K562 (cell line): ENCODE measurements at regions not wholly inside any gene's neighbourhood (a gene's known extent, or its start where the extent isn't known, plus 50 kb on each side); places are given as distances from the start of the nearest gene placed in this dataset.

Source experiments
- ATAC-seq: fragments of 200-7000 bp; cut with Tn5 transposase; 3 replicates; pipeline ENCODE4 v1.9.1; 2020; ENCODE audit warnings: moderate library complexity
- BruUV-seq: library from RNA; stranded (reverse); fragments of 400-500 nt; replicated peaks from 2 replicates; lab custom pipeline; 2021; lab: Mats Ljungman, UMichigan
- CTCF ChIA-PET: fragments of 300-600 bp; formaldehyde crosslinking; extraction: SDS; loops from one replicate; lab custom pipeline; 2021; ENCODE audit warnings: low intra/inter-chr PET ratio; lab: Yijun Ruan, JAX
- POLR2A ChIA-PET: fragments of 300-600, 350-650 bp; sonication (Branson Sonifier 250); formaldehyde crosslinking; extraction: SDS; loops from one replicate; lab custom pipeline; 2021; ENCODE audit warnings: antibody characterized with exemption, inconsistent platforms; lab: Yijun Ruan, JAX
- DNase-seq, 4 experiments: peaks; one replicate each; pipeline versions ENCODE4 v3.0.0 to v3.0.0-alpha.2; 2011 to 2018; ENCODE audit warnings: low spot score in 3 of 4, mixed read lengths in 3 of 4; ENCODE audit errors: extremely low read depth in 1 of 4
- FAIRE-seq: peaks from 2 replicates; lab custom pipeline; 2011; peaks lifted over from hg19 to GRCh38; lab: Jason Lieb, UNC
- H2AFZ ChIP-seq: 2 replicates; pipeline ENCODE4 v1.6.0; 2011; ENCODE audit warnings: low read depth, low read length, control low read depth, inconsistent platforms
- H3K27ac ChIP-seq: fragments of 200-600 bp; 3 replicates; pipeline ENCODE4 v1.8.0; 2011; ENCODE audit warnings: low read depth, mild to moderate bottlenecking, control low read depth, inconsistent platforms, low read length, moderate library complexity, mixed read lengths; ENCODE audit errors: extremely low read depth
- H3K27me3 ChIP-seq, 2 experiments: fragments of 300-600 bp in 1 of 2; 2 replicates in 1 of 2; 3 replicates in 1 of 2; pipeline versions ENCODE4 v1.6.0 to v1.8.0; 2011; ENCODE audit warnings: inconsistent platforms in 2 of 2, low read length in 2 of 2, mild to moderate bottlenecking in 1 of 2, mixed read lengths in 1 of 2, moderate library complexity in 1 of 2; ENCODE audit not compliant: control insufficient read depth in 2 of 2, insufficient read depth in 2 of 2
- H3K36me3 ChIP-seq: fragments of 300-600 bp; 3 replicates; pipeline ENCODE4 v1.8.0; 2011; ENCODE audit warnings: mild to moderate bottlenecking, low read length, inconsistent platforms; ENCODE audit not compliant: control insufficient read depth, insufficient read depth
- H3K4me1 ChIP-seq, 2 experiments: fragments of 200-600 bp in 1 of 2; replicated peaks in 1 of 2; 2 replicates in 1 of 2; 3 replicates in 1 of 2; pipeline versions ENCODE4 v1.5.1 to v1.8.0; 2011; ENCODE audit warnings: inconsistent platforms in 2 of 2, low read length in 2 of 2, mild to moderate bottlenecking in 1 of 2, mixed read lengths in 1 of 2, moderate library complexity in 1 of 2; ENCODE audit not compliant: control insufficient read depth in 2 of 2, insufficient read depth in 2 of 2
- H3K4me2 ChIP-seq: 2 replicates; pipeline ENCODE4 v1.6.1; 2011; ENCODE audit warnings: low read length, control low read depth, inconsistent platforms, mixed read lengths; ENCODE audit not compliant: insufficient read depth
- H3K4me3 ChIP-seq: fragments of 200-600 bp; sonication (generic), shearing (Covaris generic); 2 replicates; pipeline ENCODE4 v1.5.1; 2016; ENCODE audit warnings: control low read depth, inconsistent platforms
- H3K79me2 ChIP-seq: fragments of 200-600 bp; 3 replicates; pipeline ENCODE4 v1.8.0; 2011; ENCODE audit warnings: low read length, inconsistent platforms; ENCODE audit not compliant: control insufficient read depth, insufficient read depth
- H3K9ac ChIP-seq, 2 experiments: 2 replicates each; pipeline versions ENCODE4 v1.6.0 to v1.6.1; 2011; ENCODE audit warnings: low read depth in 2 of 2, low read length in 2 of 2, control low read depth in 1 of 2, inconsistent platforms in 1 of 2, mild to moderate bottlenecking in 1 of 2, mixed read lengths in 1 of 2; ENCODE audit not compliant: insufficient read depth in 1 of 2
- H3K9me1 ChIP-seq: one replicate; pipeline ENCODE4 v1.6.0; 2011; ENCODE audit warnings: inconsistent platforms, mild to moderate bottlenecking, low read length, moderate library complexity; ENCODE audit not compliant: control insufficient read depth, insufficient read depth
- H3K9me3 ChIP-seq: replicated peaks from 2 replicates; pipeline ENCODE4 v1.5.1; 2011; ENCODE audit warnings: low read depth, low read length, inconsistent platforms; ENCODE audit not compliant: control insufficient read depth, insufficient read depth
- H4K20me1 ChIP-seq: replicated peaks from 2 replicates; pipeline ENCODE4 v1.6.1; 2011; ENCODE audit warnings: low read length, inconsistent platforms, mixed read lengths; ENCODE audit not compliant: control insufficient read depth, insufficient read depth
- BCOR ChIP-seq: fragments of 450-650 bp; IDR thresholded peaks from 2 replicates; pipeline ENCODE4 v1.6.1; 2016
- FOSL1 ChIP-seq: fragments of 200-800 bp; sonication (Bioruptor generic); conservative IDR thresholded peaks from 2 replicates; pipeline ENCODE4 v1.6.1; 2016; ENCODE audit warnings: missing genetic modification characterization, missing compliant biosample characterization
- HCFC1 ChIP-seq: IDR thresholded peaks from 2 replicates; pipeline ENCODE4 v1.6.1; 2012; ENCODE audit warnings: low read depth, low read length, improper control_type of control experiment
- SIX5 ChIP-seq, 2 experiments: IDR thresholded peaks; 2 replicates each; pipeline ENCODE4 v1.6.1; 2011; ENCODE audit warnings: low read length in 2 of 2, borderline replicate concordance in 1 of 2, low read depth in 1 of 2, mild to moderate bottlenecking in 1 of 2, moderate library complexity in 1 of 2; ENCODE audit not compliant: insufficient read depth in 1 of 2
- ZNF143 ChIP-seq: sonication (generic); formaldehyde crosslinking; IDR thresholded peaks from 2 replicates; pipeline ENCODE4 v1.9.0; 2022; ENCODE audit warnings: mild to moderate bottlenecking, missing genetic modification reagents
- ZNF3 ChIP-seq: fragments of 250-450 bp; sonication (Bioruptor Pico); IDR thresholded peaks from 2 replicates; pipeline ENCODE4 v1.5.0; 2021; ENCODE audit warnings: mild to moderate bottlenecking, moderate library complexity
- WGBS: fragments of 100-300 bp; shearing (Covaris generic); methylation state at CpG from one replicate; pipeline ENCODE4 v1.1.6; 2016; ENCODE audit warnings: low coverage, mixed read lengths; ENCODE audit not compliant: insufficient coverage; ENCODE audit errors: missing lambda C conversion rate; 5-methylcytosine and 5-hydroxymethylcytosine counted together
- in situ Hi-C: fragments of 300-500 bp; cut with MboI; formaldehyde crosslinking; loops from 4 replicates; pipeline ENCODE4 v1.15.0; 2018; ENCODE audit warnings: inconsistent platforms, mixed read lengths
- intact Hi-C: fragments of 100-400 bp; cut with micrococcal nuclease; formaldehyde crosslinking; loops from 2 replicates; pipeline ENCODE4 v1.14.2; 2022
- TF ChIP-seq, protein P1 (sequence below): fragments of 450-650 bp; IDR thresholded peaks from 2 replicates; pipeline ENCODE4 v1.6.1; 2018; ENCODE audit not compliant: partially characterized antibody
- TF ChIP-seq, protein P2 (sequence below): fragments of 250-450 bp; sonication (Bioruptor Pico); IDR thresholded peaks from 2 replicates; pipeline ENCODE4 v1.4.0; 2020; ENCODE audit warnings: mild to moderate bottlenecking

DNA sequence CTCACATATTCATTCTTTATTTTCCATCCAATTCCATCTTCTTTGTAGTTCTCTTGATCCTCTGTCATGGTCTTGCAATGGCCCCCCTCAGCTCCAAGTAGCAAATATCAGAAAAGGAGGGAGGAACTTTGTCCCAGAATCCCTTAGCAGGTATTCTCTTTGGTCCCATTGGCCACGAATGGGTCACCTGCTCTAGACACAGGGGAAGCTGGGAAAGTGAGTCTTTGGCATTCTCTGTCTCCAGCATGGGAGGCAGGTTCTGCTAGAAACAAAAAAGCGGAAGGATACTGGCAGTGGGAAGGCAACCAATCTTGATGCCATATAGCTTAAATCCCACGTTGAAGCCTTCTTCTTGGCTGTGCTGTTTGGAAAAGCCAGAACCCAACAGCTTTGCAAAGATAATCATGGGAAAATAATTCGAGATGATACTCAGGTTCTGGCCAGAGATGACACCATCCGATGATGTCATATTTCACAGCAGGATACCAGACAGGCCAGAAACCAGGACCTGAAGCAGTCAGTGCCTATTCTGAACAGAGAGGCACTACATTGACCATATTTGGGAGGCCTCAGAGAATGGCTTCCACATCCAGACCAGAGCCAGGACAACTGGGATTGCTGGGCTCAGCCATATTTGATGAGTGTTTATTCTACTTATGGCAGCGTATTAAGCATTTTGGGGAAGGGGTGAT is 110.4 kb upstream of the ATXN3L start (continued):
- TF ChIP-seq ZNF3 (CRISPR knock-in tag) (no peak), HCFC1 (peak; percentile 74), SIX5 (IDR thresholded peaks at IDR 0.05; ENCODE audit: borderline replicate concordance in 1 of 2, insufficient read depth in 1 of 2, low read depth in 1 of 2, low read length in 2 of 2) (peak; percentile 21 to 25; a peak in 1 of 4 replicates), ZNF143 (CRISPR knock-in tag) (peak; percentile 66)

DNA sequence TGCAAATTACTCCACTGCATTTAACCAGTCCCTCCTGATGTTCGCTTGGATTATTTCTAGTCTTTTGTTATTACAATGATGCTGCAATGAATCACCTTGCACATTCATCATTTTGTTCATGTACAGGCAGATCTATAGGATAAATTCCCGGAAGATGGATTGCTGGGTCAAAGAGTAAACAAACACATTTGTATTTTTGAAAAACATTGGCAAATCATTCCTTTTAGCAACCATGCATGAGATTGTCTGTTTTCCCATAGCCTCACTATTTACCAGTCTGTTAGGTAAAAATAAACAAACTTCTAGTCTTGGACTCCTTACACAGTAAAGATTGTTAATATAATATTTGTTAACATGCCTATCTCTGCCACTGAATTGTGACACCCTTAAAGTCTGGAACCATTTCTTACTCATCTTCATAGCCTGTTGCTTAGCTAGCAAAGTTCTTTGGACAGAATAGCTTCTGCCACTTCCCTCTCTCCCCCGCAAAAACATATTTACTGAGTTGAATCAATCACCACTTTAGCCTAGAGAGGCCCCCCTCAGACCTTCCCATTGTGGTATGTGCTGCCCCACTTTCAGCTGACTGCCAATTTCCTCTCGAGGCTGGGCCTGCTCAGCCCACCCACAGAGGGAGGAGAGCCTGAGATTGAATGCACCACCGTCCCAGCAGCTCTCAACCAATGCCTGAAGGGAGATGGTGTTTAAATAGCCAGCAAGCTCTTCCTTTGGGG is 108.4 kb upstream of the ATXN3L start:
- no peaks in the 10 kb centered on the region for H4K20me1 ChIP-seq
- no peak overlapping the region for H3K27ac ChIP-seq
- H3K9me3 ChIP-seq = no peaks in the 10 kb centered on the region
- no peaks in the 10 kb centered on the region for H3K36me3 ChIP-seq
- peaks cover 0 to 7% of the 10 kb centered on the region in 2 experiments; a peak in 3 of 5 replicates for H3K4me1 ChIP-seq
- no peak overlapping the region for H3K4me2 ChIP-seq
- no peaks in the 10 kb centered on the region for H3K79me2 ChIP-seq
- no peaks in the 10 kb centered on the region for H3K9me1 ChIP-seq
- H2AFZ ChIP-seq = no peak overlapping the region
- in situ Hi-C loops (no loop called here), intact Hi-C loops (no loop called here)
- POLR2A ChIA-PET = interaction anchor here (0.7 to 1.3 kb wide), 4 partner anchors 26 to 506 kb away, joined by 3 to 4 read pairs (median 3); partner anchors contain the start of gene TMSB4X
- DNase-seq (no peak), FAIRE-seq (no peak)
- BruUV-seq = no TSS peak
- no peak overlapping the region for H3K4me3 ChIP-seq
- TF ChIP-seq, protein P1, sequence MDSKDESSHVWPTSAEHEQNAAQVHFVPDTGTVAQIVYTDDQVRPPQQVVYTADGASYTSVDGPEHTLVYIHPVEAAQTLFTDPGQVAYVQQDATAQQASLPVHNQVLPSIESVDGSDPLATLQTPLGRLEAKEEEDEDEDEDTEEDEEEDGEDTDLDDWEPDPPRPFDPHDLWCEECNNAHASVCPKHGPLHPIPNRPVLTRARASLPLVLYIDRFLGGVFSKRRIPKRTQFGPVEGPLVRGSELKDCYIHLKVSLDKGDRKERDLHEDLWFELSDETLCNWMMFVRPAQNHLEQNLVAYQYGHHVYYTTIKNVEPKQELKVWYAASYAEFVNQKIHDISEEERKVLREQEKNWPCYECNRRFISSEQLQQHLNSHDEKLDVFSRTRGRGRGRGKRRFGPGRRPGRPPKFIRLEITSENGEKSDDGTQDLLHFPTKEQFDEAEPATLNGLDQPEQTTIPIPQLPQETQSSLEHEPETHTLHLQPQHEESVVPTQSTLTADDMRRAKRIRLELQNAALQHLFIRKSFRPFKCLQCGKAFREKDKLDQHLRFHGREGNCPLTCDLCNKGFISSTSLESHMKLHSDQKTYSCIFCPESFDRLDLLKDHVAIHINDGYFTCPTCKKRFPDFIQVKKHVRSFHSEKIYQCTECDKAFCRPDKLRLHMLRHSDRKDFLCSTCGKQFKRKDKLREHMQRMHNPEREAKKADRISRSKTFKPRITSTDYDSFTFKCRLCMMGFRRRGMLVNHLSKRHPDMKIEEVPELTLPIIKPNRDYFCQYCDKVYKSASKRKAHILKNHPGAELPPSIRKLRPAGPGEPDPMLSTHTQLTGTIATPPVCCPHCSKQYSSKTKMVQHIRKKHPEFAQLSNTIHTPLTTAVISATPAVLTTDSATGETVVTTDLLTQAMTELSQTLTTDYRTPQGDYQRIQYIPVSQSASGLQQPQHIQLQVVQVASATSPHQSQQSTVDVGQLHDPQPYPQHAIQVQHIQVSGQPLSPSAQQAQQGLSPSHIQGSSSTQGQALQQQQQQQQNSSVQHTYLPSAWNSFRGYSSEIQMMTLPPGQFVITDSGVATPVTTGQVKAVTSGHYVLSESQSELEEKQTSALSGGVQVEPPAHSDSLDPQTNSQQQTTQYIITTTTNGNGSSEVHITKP = peak; percentile 24
- TF ChIP-seq, protein P2, sequence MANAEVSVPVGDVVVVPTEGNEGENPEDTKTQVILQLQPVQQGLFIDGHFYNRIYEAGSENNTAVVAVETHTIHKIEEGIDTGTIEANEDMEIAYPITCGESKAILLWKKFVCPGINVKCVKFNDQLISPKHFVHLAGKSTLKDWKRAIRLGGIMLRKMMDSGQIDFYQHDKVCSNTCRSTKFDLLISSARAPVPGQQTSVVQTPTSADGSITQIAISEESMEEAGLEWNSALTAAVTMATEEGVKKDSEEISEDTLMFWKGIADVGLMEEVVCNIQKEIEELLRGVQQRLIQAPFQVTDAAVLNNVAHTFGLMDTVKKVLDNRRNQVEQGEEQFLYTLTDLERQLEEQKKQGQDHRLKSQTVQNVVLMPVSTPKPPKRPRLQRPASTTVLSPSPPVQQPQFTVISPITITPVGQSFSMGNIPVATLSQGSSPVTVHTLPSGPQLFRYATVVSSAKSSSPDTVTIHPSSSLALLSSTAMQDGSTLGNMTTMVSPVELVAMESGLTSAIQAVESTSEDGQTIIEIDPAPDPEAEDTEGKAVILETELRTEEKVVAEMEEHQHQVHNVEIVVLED = no peak
- TF ChIP-seq FOSL1 (tag) (peak; percentile 73), BCOR (no peak)
- TF ChIP-seq, all 486 proteins: peak for 2
- Histone ChIP-seq H3K9ac (no peak overlapping the region), H3K27me3 (no peaks in the 10 kb centered on the region; a peak in 2 of 5 replicates)
- CTCF ChIA-PET = no interaction called here
- WGBS = 0% methylated on average over 5 of the region's 5 CpGs
- no peak for ATAC-seq
